PC-3 (cell line): ENCODE measurements at regions not wholly inside any gene's neighbourhood (a gene's known extent, or its start where the extent isn't known, plus 50 kb on each side); places are given as distances from the start of the nearest gene placed in this dataset.

Source experiments
- EZH2 ChIP-seq: fragments of 300-600 bp; sonication (generic); IDR thresholded peaks from one replicate; pipeline ENCODE4 v1.6.1; 2017; ENCODE audit warnings: antibody characterized with exemption, mild to moderate bottlenecking, low read length; ENCODE audit not compliant: unreplicated experiment
- EZH2phosphoT487 ChIP-seq: fragments of 300-600 bp; sonication (generic); IDR thresholded peaks from 2 replicates; pipeline ENCODE4 v1.6.1; 2018; ENCODE audit warnings: mild to moderate bottlenecking, antibody characterized with exemption, low read length, borderline replicate concordance
- TF ChIP-seq, protein P1 (sequence below): fragments of 300-600 bp; sonication (generic); conservative IDR thresholded peaks from 2 replicates; pipeline ENCODE4 v1.5.1; 2017; ENCODE audit warnings: antibody characterized with exemption, low read depth, mild to moderate bottlenecking, low read length

GRCh38 chr10:53255661-53256205 is 483.1 kb upstream of the MBL2 start:
- TF ChIP-seq, protein P1, sequence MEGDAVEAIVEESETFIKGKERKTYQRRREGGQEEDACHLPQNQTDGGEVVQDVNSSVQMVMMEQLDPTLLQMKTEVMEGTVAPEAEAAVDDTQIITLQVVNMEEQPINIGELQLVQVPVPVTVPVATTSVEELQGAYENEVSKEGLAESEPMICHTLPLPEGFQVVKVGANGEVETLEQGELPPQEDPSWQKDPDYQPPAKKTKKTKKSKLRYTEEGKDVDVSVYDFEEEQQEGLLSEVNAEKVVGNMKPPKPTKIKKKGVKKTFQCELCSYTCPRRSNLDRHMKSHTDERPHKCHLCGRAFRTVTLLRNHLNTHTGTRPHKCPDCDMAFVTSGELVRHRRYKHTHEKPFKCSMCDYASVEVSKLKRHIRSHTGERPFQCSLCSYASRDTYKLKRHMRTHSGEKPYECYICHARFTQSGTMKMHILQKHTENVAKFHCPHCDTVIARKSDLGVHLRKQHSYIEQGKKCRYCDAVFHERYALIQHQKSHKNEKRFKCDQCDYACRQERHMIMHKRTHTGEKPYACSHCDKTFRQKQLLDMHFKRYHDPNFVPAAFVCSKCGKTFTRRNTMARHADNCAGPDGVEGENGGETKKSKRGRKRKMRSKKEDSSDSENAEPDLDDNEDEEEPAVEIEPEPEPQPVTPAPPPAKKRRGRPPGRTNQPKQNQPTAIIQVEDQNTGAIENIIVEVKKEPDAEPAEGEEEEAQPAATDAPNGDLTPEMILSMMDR: no peak
- TF ChIP-seq EZH2 (no peak), EZH2phosphoT487 (no peak)
